Right lobe of liver (tissue), 6 donors: ENCODE measurements at regions not wholly inside any gene's neighbourhood (a gene's known extent, or its start where the extent isn't known, plus 50 kb on each side); places are given as distances from the start of the nearest gene placed in this dataset.

Experiments used
- ATAC-seq, 4 donors: fragments of 200-7000 bp; cut with Tn5 transposase; one replicate each; pipeline ENCODE4 v1.9.1; 2020; ENCODE audit warnings: mild to moderate bottlenecking in 4 of 4, moderate library complexity in 4 of 4
- DNase-seq, 3 donors: peaks; one replicate each; pipeline ENCODE4 v3.0.0-alpha.2; 2020
- H3K27ac ChIP-seq, 3 donors: fragments of 200-600 bp; one replicate each; pipeline ENCODE4 v1.8.0; 2022
- H3K27me3 ChIP-seq, 2 donors: fragments of 200-600 bp; one replicate each; pipeline ENCODE4 v1.8.0; 2022
- H3K36me3 ChIP-seq, 4 donors: fragments of 200-600 bp; sonication (generic) in 1 of 4; one replicate each; pipeline versions ENCODE4 v1.5.1 to v1.8.0; 2017 to 2022; ENCODE audit warnings: control low read depth in 1 of 4
- H3K4me1 ChIP-seq, 4 donors: fragments of 200-600 bp; sonication (generic) in 1 of 4; one replicate each; pipeline versions ENCODE4 v1.5.1 to v1.8.0; 2017 to 2022; ENCODE audit warnings: control low read depth in 1 of 4
- H3K4me3 ChIP-seq, 3 donors: fragments of 200-600 bp; one replicate each; pipeline ENCODE4 v1.8.0; 2022
- H3K9me3 ChIP-seq, 4 donors: fragments of 200-600 bp; sonication (generic) in 1 of 4; one replicate each; pipeline versions ENCODE4 v1.5.1 to v1.8.0; 2017 to 2022; ENCODE audit warnings: control low read depth in 1 of 4
- CTCF ChIP-seq, 4 donors: fragments of 200-600 bp in 3 of 4; fragments of 450-650 bp in 1 of 4; IDR thresholded peaks; one replicate each; pipeline versions ENCODE4 v1.5.1 to v1.8.0; 2016 to 2022; ENCODE audit warnings: antibody characterized with exemption in 4 of 4, mild to moderate bottlenecking in 2 of 4
- POLR2A ChIP-seq: fragments of 450-650 bp; IDR thresholded peaks from one replicate; pipeline ENCODE4 v1.6.1; 2017; ENCODE audit warnings: antibody characterized with exemption, mild to moderate bottlenecking
- WGBS: methylation state at CpG from one replicate; pipeline ENCODE4 v1.1.6; 2018; ENCODE audit warnings: low coverage, low lambda C conversion rate; ENCODE audit not compliant: insufficient coverage; ENCODE audit errors: missing lambda C conversion rate; 5-methylcytosine and 5-hydroxymethylcytosine counted together
- intact Hi-C, 2 donors: fragments of 100-400 bp; cut with DNase I; formaldehyde crosslinking; loops; one replicate each; pipeline versions ENCODE4 v1.11.2 to v1.14.1; 2022
- donor health status: DM: no; HTN: yes; CAD: no.
- donor health status: DM: no; HTN: no; CAD: no.
- donor health status: DM: no; HTN: no; CAD: no.
- donor health status: DM: no; HTN: yes; CAD: no.
- donor health status: DM: no; HTN: yes; CAD: no.

GRCh38 chr9:90958328-90958727 lies 156.7 kb downstream of the SYK start:
- intact Hi-C loops: no loop called here
- Histone ChIP-seq H3K27ac (no peak overlapping the region), H3K36me3 (no peaks in the 10 kb centered on the region), H3K9me3 (no peaks in the 10 kb centered on the region), H3K27me3 (no peaks in the 10 kb centered on the region), H3K4me3 (no peak overlapping the region), H3K4me1 (no peaks in the 10 kb centered on the region)
- TF ChIP-seq CTCF (IDR thresholded peaks at IDR 0.05): no peak
- no peak for TF ChIP-seq POLR2A
- no CpG with 5 or more reads among the region's 2 CpGs for WGBS
- DNase-seq (no peak), ATAC-seq (no peak)

GRCh38 chr9:90960941-90961340 lies 159.3 kb downstream of the SYK start:
- H3K4me3 ChIP-seq: no peak overlapping the region
- no peaks in the 10 kb centered on the region for H3K36me3 ChIP-seq
- no peaks in the 10 kb centered on the region for H3K9me3 ChIP-seq
- DNase-seq (no peak), ATAC-seq (peak in 1 of 4 donors; percentile 75)
- no peaks in the 10 kb centered on the region for H3K4me1 ChIP-seq
- no peak for TF ChIP-seq CTCF (IDR thresholded peaks at IDR 0.05)
- TF ChIP-seq POLR2A: no peak
- WGBS: 28% methylated on average over 4 of the region's 5 CpGs
- H3K27ac ChIP-seq: no peak overlapping the region
- intact Hi-C loops: no loop called here
- H3K27me3 ChIP-seq: no peaks in the 10 kb centered on the region

- intact Hi-C loops: no loop called here
- no peaks in the 10 kb centered on the region for H3K9me3 ChIP-seq
- no peak overlapping the region for H3K27ac ChIP-seq
- no peaks in the 10 kb centered on the region for H3K4me1 ChIP-seq
- no peaks in the 10 kb centered on the region for H3K36me3 ChIP-seq
- ATAC-seq (peak in 1 of 4 donors; percentile 33), DNase-seq (no peak)
- no peak overlapping the region for H3K4me3 ChIP-seq
- 57% methylated on average over 7 of the region's 10 CpGs for WGBS
- TF ChIP-seq CTCF (IDR thresholded peaks at IDR 0.05) (no peak), POLR2A (no peak)
- H3K27me3 ChIP-seq: no peaks in the 10 kb centered on the region
These were observed 159.8 kb downstream of the SYK start for GRCh38 chr9:90961375-90961774.

- TF ChIP-seq POLR2A (no peak), CTCF (IDR thresholded peaks at IDR 0.05) (peak in 1 of 4 donors; percentile 19)
- intact Hi-C loops: no loop called here
- WGBS: 49% methylated on average over 23 of the region's 26 CpGs
- H3K36me3 ChIP-seq: no peaks in the 10 kb centered on the region
- DNase-seq: no peak
- no peak overlapping the region for H3K27ac ChIP-seq
- no peak overlapping the region for H3K4me3 ChIP-seq
- ATAC-seq: peak in 3 of 4 donors; percentile 54 to 67 (median 56)
- no peaks in the 10 kb centered on the region for H3K27me3 ChIP-seq
- H3K9me3 ChIP-seq: no peaks in the 10 kb centered on the region
- H3K4me1 ChIP-seq: no peaks in the 10 kb centered on the region
These were observed 162.7 kb downstream of the SYK start for GRCh38 chr9:90964101-90965020.
